ENCODE measurements at regions not wholly inside any gene's neighbourhood (a gene's known extent, or its start where the extent isn't known, plus 50 kb on each side); places are given as distances from the start of the nearest gene placed in this dataset.

DNA sequence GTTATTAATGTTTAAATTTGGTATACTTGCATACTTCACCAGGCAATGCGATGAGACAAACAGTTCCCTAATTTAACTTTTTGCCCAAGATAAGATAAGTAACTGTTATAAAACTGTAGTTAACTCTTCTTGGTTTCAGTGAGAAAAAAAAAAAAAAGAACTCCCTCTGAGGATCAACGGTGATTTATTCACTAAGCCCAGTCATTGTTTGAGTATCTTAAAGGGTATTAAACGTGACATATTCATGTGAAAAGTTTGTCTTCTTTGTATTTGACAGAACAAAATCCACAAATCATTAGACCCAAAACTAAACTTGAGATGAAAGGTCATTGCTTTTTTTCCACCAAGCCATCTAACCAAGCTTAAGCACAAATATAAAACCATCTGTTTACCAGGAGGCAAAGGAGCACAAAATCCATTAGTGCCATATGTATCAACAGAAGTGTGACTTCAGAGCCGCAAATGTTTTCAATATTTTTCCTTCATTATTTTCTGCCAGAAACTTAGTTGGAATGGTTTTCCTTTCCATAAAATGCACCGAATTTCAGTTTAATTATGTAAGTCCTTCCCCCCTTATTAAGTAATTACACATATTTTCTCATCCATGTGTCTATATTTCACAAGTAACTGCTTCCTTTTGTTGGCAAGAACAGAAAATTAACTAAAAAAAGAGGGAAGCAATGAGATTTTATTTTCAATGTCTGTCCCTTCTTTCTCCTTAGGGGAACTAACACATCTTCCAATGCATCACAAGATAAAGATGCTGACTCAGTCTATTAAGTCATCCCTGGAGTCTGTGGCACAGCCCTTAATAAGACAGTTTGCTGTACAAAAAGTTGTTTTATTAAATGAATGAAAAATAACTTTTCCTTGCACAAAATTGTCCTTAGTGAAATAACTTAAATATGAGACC lies 92.2 kb upstream of the RAP2B start:
- in situ Hi-C loops (cut with HindIII; ENCODE audit: low sequenced_read_pairs), result no loop called here

DNA sequence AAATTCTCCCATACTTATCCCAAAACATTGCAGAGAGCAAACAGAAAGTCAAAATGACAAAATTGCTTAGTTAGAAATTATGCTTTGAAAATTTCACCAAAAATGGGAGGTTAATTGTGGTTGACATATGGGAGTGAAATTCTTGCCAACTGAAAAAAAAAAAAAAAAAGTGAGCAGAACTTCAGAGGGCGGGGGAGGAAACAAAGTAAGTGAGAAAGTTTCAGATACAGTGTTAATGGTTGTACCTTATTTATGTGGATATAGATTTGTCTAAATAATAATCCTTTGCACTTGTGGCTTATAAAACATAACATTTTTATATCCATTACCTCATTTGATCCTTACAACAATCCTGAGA lies 91.5 kb upstream of the RAP2B start:
- in situ Hi-C loops (cut with HindIII; ENCODE audit: low sequenced_read_pairs), result no loop called here

DNA sequence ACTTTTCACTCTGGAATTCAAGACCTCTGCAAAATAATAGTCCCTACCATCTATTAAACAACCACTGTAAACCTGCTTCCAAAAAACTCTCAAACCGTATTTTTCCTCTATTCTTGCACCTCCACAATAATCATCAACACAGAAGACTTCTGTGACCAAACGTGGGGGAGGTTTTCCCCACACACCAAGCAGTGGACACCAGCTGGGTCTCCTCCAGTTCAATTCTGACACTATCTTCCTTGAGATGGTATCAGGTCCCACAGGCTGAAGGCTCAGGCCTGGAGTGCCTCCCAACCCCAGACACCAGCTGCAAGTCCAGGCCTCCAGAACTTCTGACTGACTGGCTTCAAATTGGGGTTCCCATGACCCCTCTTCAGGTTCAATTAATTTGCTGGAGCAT lies 89.6 kb upstream of the RAP2B start:
- in situ Hi-C loops (cut with HindIII; ENCODE audit: low sequenced_read_pairs), result no loop called here

DNA sequence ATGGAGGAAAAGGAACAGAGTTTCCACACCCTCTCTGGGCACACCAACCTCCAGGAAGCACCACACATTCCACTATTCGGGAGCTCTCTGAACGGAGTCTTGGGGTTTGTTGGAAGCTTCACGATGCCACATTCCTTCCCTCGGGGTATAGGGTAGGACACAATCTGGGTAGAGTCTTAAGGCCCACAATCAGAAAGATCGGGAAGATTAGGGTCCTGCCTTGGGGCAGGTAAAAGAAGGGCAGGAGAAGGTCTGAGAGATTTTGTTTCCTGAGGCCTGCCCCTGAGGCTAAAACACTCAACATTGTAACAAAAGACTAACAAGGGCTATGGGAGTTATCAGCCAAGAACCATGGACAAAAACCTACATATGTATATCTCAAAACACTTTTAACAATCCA lies 89.2 kb upstream of the RAP2B start:
- in situ Hi-C loops (cut with HindIII; ENCODE audit: low sequenced_read_pairs), result no loop called here

DNA sequence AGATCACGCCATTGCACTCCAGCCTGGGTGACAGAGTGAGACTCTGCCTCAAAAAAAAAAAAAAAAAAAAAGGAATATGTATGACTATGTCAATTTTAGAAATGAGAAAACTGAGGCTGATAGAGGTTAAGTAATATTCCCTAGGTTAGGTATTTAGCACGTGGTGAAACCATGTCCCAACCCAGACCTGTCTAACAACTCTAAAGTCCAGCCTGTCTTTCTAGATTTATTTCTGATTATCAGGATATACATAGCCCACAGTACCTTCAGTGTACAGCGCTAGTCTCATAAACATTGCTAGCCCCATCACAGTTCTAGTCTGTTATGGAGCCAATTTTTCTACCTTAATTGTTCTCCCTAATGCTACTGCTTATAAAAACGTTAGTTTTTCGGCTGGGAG lies 88.4 kb upstream of the RAP2B start:
- in situ Hi-C loops (cut with HindIII; ENCODE audit: low sequenced_read_pairs), result no loop called here

DNA sequence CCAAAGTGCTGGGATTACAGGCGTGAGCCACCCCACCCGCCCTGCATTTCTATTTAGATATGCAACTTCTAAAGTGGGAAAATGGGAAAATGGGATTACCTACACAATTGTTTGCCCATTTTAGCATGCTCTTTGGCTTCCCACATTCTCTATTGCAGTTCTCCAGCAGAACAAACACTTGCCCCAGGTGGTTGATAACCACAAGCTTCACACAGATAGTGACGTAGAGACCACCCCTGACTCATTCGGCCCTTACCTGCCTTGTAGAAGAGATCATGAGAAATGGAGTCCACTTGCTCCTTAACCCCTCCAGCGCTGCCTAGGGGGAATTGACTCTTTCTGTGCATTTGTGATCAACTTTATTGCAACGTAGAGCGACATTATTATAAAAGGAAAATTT lies 83.2 kb upstream of the RAP2B start:
- in situ Hi-C loops (cut with HindIII; ENCODE audit: low sequenced_read_pairs), result no loop called here

DNA sequence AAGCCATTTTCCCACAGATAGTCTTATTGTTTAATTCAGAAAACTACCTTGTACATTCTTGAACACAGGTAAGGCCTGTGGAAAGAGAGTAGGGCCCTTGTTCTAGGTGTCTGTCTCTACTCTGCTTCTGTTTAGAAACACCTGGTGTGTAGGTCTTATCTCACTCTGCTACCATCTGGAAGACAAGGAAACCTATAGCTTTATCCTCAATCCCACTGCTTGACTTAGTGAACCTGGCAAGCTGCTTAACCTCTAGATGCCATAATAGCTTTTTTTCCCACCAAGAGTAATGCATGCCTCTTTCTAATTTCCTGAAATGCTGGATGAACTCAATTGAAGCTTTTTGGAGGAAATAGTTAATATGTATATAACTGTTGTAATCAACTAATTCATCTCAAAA lies 82.6 kb upstream of the RAP2B start:
- in situ Hi-C loops (cut with HindIII; ENCODE audit: low sequenced_read_pairs), result no loop called here

DNA sequence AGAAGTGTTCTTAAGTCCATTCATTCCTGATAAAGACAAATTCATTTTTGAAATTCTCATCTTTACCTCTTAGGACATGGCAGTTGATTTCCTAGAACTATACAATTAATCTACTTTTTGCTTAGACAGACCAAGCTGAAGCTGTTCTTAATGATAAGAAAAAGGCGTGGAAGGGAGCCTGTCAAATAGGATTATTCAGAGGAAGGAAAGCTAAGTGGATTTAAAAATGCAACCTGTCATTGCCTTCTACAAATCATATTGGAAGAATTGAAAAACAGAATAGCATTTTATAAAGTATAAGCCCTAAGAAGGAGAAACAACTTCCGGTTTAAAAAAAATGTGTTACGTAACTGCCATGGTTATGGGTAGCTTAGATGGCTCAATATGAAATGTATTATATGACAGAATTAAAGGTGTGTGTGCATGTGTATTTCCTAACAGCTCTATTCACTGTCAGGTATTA lies 81.2 kb upstream of the RAP2B start:
- in situ Hi-C loops (cut with HindIII; ENCODE audit: low sequenced_read_pairs), result no loop called here

DNA sequence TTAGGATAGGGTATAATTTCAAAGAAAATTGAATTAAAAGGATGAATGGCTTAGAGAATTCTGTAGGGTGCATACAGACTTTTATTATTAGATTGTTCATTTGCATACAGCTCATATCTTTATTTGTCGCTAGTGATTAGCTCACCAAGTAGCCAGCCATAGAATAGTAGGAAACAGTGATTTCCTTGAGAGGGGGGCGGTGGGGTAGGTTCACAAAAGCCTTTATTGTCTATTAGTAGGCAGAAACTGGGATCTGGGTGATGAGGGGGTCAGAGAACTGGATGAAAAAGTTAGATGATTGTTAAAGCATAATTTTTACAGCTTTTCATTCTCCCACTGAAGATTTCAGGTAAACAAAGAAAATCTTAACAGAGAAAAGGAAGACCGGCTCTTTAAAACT lies 77.6 kb upstream of the RAP2B start:
- in situ Hi-C loops (cut with HindIII; ENCODE audit: low sequenced_read_pairs), result no loop called here

DNA sequence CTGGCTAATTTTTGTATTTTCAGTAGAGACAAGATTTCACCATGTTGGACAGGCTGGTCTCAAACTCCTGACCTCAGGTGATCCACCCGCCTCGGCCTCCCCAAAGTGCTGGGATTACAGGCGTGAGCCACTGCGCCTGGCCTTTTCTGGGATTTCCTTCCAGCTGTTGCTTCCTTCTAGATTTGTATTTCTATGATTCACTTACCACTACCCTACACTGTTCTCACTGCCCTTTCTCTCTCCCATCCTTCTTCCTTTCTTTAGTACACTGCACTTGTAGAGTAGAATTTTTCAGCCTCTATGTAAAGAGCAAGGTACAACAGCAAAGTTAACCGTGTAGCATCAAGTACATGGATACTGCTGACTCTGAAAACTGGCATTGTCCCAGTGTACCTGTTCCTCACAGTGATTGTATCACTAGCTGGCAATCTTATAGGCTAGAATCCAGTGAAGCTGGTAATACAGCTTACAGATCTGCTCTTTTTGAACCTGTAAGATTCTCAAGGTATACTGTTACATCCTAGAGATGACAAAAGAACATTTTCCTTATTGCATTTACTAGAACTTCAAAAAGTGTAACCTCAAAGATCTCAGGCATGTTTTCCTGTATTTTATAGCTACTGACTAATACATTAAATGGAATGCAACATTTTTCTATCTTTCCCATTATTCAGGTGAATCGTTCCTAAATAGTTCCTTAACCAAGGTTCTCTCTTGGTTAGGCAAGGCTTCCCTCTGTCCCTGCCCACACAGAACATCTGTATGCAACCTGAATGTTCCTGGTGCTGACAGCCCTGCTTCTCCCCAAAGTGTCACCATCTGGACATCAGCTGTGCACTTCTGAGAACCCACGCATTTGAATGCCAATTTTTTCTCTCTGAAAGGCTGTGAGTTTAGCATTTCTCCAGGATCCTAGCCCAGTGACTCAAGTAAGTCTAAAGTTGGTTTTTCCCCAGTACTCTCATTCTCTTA lies 74.1 kb upstream of the RAP2B start:
- in situ Hi-C loops (cut with HindIII; ENCODE audit: low sequenced_read_pairs), result no loop called here

DNA sequence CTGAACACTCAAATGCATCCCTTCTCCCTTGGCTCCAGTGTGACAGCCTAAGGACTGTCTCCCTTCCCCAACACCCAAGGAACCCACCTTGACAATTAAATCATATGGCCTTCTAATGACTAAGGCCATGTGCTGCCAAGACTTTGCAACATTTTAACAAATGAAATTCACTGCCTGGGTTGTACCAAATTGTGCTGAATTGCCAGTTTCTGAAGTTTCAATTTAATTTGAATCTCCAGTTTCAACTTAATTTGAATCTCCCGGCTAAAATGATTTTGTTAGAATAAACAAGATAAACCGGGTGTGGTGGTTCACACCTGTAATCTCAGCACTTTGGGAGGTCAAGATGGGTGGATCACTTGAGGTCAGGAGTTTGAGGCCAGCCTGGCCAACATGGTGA lies 72.4 kb upstream of the RAP2B start:
- in situ Hi-C loops (cut with HindIII; ENCODE audit: low sequenced_read_pairs), result no loop called here

DNA sequence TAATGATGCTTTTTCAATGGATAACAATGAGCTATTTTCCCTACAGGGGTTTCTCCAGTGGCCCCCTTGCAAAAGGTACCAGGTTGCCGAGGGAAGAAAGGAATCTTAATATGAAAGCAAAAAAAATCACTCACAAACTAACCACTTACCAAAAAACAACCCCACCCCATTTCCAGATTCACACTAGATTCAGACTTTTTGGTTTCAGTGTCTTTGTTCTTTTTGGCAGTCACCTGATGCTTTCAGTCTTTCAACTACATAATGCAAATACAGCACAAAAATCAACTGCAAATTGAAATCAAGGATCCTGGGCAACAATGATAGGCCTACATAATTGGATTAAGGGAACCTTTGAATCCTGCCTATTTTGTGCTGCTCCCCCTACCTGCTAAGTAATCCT lies 71.1 kb upstream of the RAP2B start:
- in situ Hi-C loops (cut with HindIII; ENCODE audit: low sequenced_read_pairs), result no loop called here

DNA sequence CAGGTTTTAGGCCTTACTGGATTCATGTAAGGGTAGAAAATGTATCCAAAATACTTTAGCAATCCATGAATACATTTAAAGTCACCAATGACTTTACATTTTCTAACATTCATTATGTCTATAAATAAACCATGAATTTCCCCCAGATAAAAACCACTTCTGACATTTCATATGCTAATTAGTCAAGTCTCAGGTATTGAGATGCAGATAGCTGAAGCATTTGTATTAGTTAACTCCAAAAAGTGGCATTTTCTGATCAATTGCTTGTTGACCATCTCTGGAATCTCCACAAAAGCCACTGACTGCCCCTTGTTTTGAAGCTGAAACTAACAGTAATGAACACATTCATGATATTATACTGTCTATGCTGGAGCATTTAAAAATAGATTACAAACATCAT lies 68.4 kb upstream of the RAP2B start:
- in situ Hi-C loops (cut with HindIII; ENCODE audit: low sequenced_read_pairs), result no loop called here

DNA sequence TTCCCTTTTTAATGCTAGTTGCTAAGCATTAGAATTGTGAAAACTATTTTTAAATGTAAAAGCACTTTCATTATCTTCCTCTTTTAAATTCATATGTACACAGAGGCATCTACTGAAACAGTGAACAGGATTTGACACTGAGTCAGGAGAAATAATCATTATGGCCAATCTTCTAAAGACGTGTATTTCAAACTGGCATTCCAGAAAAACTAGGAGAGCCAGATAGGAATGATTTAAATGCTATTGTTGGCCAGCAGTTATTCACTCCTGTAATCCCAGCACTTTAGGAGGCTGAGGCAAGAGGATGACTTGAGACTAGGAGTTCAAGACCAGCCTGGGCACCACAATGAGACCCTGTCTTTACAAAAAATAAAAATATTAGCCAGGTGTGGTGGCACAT lies 67.6 kb upstream of the RAP2B start:
- in situ Hi-C loops (cut with HindIII; ENCODE audit: low sequenced_read_pairs), result no loop called here

DNA sequence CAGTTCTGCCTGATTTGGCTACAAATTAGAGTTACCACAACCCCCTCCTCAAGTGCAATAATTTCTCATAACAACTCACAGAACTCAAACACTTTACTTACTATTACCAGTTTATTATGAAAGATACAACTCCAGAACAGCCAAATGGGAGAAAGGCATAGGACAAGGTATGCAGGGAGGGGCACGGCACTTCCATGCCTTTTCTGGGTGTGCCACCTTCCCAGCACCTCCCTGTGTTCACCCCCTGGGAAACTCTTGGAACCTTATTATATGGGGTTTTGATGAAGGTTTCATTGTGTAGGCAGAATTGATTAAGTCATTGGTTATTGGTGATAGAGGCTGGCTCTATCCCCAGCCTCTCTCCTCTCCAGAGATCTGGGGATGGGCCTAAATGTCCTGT lies 66.6 kb upstream of the RAP2B start:
- in situ Hi-C loops (cut with HindIII; ENCODE audit: low sequenced_read_pairs), result no loop called here

DNA sequence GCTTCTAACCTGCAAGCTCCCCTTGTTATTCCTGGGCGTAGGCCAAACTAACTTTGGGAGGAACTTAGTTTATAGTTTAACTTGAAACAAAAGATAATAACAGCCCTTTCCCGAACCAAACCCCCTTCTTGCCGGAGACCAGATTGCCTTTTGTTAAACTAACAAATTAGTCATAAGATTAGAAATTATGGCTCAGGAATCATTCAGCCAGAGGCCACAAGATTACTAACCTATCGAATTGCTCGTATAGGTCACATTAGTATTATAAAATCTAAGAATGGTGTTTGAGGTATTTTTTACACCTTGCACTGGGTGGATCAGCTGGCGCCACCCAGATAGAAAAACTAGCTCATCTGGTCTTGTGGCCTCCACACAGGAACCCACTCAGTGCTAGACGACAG lies 65.3 kb upstream of the RAP2B start:
- in situ Hi-C loops (cut with HindIII; ENCODE audit: low sequenced_read_pairs), result no loop called here

DNA sequence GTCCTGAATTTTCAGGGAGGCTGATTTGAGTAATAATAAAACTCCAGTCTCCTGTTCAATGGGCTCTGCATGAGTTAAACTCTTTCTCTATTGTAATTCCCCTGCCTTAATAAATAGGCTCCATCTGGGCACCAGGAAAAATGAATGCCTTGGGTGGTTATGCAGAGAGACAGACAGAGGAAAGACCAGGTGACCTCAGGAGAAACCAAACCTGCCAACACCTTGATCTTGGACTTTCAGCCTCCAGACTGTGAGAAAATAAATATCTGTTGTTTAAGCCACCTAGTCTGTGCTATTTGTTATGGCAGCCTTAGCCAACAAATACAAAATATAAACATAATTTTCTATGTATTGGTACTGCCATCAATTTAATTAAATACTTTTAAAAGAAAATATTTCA lies 64.8 kb upstream of the RAP2B start:
- in situ Hi-C loops (cut with HindIII; ENCODE audit: low sequenced_read_pairs), result no loop called here

DNA sequence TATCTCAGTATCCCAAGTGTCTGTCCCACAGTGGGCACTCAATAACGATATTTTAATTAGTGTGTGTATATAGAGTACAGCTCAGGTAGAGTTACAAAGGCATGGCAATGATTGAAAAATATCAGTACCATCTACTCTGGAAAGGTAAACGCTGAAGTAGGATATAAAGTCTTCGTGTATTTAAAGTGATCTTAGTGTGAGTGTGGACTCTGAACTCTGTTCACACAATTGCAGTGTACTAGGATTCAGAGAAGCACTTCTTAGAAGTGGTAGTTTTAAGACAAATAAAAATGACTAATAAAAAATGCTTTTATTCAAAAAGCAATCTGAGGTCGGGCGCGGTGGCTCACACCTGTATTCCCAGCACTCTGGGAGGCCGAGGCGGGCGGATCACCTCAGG lies 62.9 kb upstream of the RAP2B start:
- in situ Hi-C loops (cut with HindIII; ENCODE audit: low sequenced_read_pairs), result no loop called here

DNA sequence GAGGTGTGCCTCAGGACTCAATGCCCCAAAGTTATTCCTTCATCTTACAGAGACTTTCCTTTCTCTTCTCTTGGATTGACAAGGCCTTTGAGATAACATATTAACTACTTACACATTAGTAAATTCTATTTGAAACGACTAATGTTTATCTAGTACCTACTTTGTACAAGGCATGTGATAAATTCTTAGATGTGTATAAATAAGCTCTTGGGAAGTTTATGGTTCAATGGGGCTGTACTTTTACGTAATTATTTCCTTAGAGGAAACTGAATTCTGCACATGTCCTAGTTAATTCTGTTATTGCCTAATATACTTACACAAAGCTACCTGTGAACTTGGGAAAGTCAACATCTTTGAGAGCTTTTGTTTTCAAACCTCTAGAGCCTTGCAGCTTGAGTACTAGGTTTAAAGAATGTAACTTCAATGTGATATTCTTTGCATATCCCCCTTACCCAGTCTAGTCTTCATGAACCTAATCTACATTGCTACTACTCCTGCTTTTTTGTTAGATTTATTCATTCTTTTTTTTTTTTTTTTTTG lies 58.5 kb upstream of the RAP2B start:
- in situ Hi-C loops (cut with HindIII; ENCODE audit: low sequenced_read_pairs), result no loop called here

DNA sequence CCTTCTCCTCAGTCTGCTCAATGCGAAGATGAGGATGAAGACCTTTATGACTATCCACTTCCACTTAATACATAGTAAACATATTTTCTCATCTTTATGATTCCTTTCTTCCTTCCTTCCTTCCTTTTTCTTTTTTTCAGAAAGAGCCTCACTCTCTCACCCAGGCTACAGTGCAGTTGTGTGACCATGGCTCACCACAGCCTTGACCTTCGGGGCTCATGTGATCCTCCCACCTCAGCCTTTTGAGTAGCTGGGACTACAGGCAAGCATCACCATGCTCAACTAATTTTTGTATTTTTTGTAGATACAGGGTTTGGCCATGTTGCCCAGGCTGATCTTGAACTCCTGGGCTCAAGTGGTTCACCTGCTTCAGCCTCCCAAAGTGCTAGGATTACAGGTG lies 52.0 kb upstream of the RAP2B start:
- in situ Hi-C loops (cut with HindIII; ENCODE audit: low sequenced_read_pairs), result no loop called here

DNA sequence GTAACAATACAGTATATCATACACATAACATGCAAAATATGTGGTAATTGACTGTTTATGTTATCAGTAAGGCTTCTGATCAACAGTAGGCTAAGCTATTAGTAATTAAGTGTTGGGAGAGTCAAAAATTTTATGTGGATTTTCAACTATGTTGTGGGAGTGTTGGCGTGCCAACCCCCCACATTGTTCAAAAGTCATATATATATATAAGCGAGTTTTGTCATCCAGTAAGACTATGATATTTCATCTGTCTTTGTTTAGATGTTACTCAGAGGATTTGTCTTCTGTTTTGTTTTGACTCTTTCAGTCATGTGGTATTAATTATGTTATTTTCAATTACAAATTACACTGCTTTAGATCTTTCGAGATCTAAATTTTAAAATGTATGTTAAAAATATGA lies 51.0 kb upstream of the RAP2B start:
- in situ Hi-C loops (cut with HindIII; ENCODE audit: low sequenced_read_pairs), result no loop called here

All from endothelial cell of hepatic sinusoid (primary cell).